Neural progenitor cell (in vitro differentiated cells): ENCODE measurements at regions not wholly inside any gene's neighbourhood (a gene's known extent, or its start where the extent isn't known, plus 50 kb on each side); places are given as distances from the start of the nearest gene placed in this dataset.
A peak's percentile ranks its signal among the peaks of the same experiment; 100 is the strongest.

Experiments used
- DNase-seq: peaks from one replicate; pipeline ENCODE4 v3.0.0-alpha.2; 2016; ENCODE audit warnings: low spot score
- H2AFZ ChIP-seq: fragments of 200-600 bp; sonication (generic); replicated peaks from 2 replicates; pipeline ENCODE4 v1.6.1; 2016; ENCODE audit warnings: antibody characterized with exemption
- H3F3A ChIP-seq: fragments of 200-600 bp; sonication (generic); 2 replicates; pipeline ENCODE4 v1.6.1; 2016; ENCODE audit warnings: antibody characterized with exemption, low read depth
- H3K27ac ChIP-seq: fragments of 200-600 bp; sonication (generic); 2 replicates; pipeline ENCODE4 v1.5.1; 2016; ENCODE audit warnings: mild to moderate bottlenecking
- H3K27me3 ChIP-seq: fragments of 200-600 bp; sonication (generic); 2 replicates; pipeline ENCODE4 v1.6.1; 2016; ENCODE audit warnings: mild to moderate bottlenecking, moderate library complexity
- H3K36me3 ChIP-seq: fragments of 200-600 bp; sonication (generic); 2 replicates; pipeline ENCODE4 v1.5.1; 2016
- H3K4me1 ChIP-seq: fragments of 200-600 bp; sonication (generic); 2 replicates; pipeline ENCODE4 v1.6.1; 2016; ENCODE audit warnings: mixed run types
- H3K4me2 ChIP-seq: fragments of 200-600 bp; sonication (generic); 2 replicates; pipeline ENCODE4 v1.6.1; 2016
- H3K4me3 ChIP-seq: fragments of 200-600 bp; sonication (generic); 2 replicates; pipeline ENCODE4 v1.5.1; 2016
- H3K79me2 ChIP-seq: fragments of 200-600 bp; sonication (generic); 2 replicates; pipeline ENCODE4 v1.6.1; 2016; ENCODE audit warnings: low read depth
- H3K9ac ChIP-seq: fragments of 200-600 bp; sonication (generic); 2 replicates; pipeline ENCODE4 v1.6.1; 2016
- H3K9me3 ChIP-seq: fragments of 200-600 bp; sonication (generic); 2 replicates; pipeline ENCODE4 v1.5.1; 2016; ENCODE audit warnings: low read depth
- H4K20me1 ChIP-seq: fragments of 200-600 bp; sonication (generic); 2 replicates; pipeline ENCODE4 v1.6.1; 2016; ENCODE audit warnings: low read depth
- H3K27ac Mint-ChIP-seq: 3 replicates; pipeline ENCODE4 v1.8.0; 2021; ENCODE audit warnings: mixed read lengths
- H3K27me3 Mint-ChIP-seq: 2 replicates; pipeline ENCODE4 v1.8.0; 2022; ENCODE audit warnings: low read depth, mild to moderate bottlenecking, inconsistent platforms, moderate library complexity, mixed read lengths; ENCODE audit not compliant: insufficient read depth
- H3K36me3 Mint-ChIP-seq: 3 replicates; pipeline ENCODE4 v1.8.0; 2021; ENCODE audit warnings: mixed read lengths
- H3K4me1 Mint-ChIP-seq: 3 replicates; pipeline ENCODE4 v1.8.0; 2021; ENCODE audit warnings: mixed read lengths
- H3K4me3 Mint-ChIP-seq: 3 replicates; pipeline ENCODE4 v1.8.0; 2021; ENCODE audit warnings: mild to moderate bottlenecking, moderate library complexity, mixed read lengths
- H3K9me3 Mint-ChIP-seq: 3 replicates; pipeline ENCODE4 v1.8.0; 2020; ENCODE audit warnings: mixed read lengths
- EZH2 ChIP-seq: fragments of 200-600 bp; sonication (generic); IDR thresholded peaks from 2 replicates; pipeline ENCODE4 v1.6.1; 2017; ENCODE audit warnings: antibody characterized with exemption, mild to moderate bottlenecking, moderate library complexity
- EZH2phosphoT487 ChIP-seq: fragments of 200-600 bp; sonication (generic); IDR thresholded peaks from 2 replicates; pipeline ENCODE4 v1.6.1; 2017; ENCODE audit warnings: antibody characterized with exemption
- TF ChIP-seq, protein P1 (sequence below): fragments of 200-600 bp; sonication (generic); IDR thresholded peaks from 2 replicates; pipeline ENCODE4 v1.5.1; 2017; ENCODE audit warnings: antibody characterized with exemption, mild to moderate bottlenecking

DNA sequence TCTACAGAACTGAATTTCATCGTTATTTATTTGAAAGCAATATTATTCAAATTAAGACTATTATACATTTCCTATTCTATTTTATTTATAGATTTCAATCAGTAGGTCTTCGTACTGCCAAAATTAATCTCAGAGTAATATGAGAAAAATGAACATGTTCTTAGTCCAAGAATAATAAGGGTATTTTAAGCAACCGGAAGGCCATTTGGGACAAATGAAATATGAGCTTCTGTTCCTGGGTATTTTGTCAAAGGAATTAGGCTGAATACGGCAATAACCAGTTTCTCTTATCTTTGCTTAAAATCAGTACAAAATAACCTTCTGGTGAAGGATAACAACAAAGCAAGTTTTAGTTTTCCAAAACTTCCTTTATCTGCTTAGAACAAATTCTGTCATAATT is 410.3 kb upstream of the PRR16 start:
- H3K36me3 Mint-ChIP-seq: no peaks in the 10 kb centered on the region
- Histone ChIP-seq H3K27ac (no peak overlapping the region), H3K36me3 (no peaks in the 10 kb centered on the region), H3K27me3 (no peaks in the 10 kb centered on the region), H3K79me2 (no peaks in the 10 kb centered on the region), H3K4me3 (no peak overlapping the region), H3F3A (peaks cover 4% of the 10 kb centered on the region), H3K4me1 (no peaks in the 10 kb centered on the region), H2AFZ (no peak overlapping the region), H3K4me2 (no peak overlapping the region), H3K9ac (no peak overlapping the region), H3K9me3 (no peaks in the 10 kb centered on the region), H4K20me1 (no peaks in the 10 kb centered on the region)
- no peaks in the 10 kb centered on the region for H3K27me3 Mint-ChIP-seq
- H3K27ac Mint-ChIP-seq: no peak overlapping the region
- no peak for DNase-seq
- TF ChIP-seq EZH2 (no peak), EZH2phosphoT487 (no peak)
- TF ChIP-seq, protein P1, sequence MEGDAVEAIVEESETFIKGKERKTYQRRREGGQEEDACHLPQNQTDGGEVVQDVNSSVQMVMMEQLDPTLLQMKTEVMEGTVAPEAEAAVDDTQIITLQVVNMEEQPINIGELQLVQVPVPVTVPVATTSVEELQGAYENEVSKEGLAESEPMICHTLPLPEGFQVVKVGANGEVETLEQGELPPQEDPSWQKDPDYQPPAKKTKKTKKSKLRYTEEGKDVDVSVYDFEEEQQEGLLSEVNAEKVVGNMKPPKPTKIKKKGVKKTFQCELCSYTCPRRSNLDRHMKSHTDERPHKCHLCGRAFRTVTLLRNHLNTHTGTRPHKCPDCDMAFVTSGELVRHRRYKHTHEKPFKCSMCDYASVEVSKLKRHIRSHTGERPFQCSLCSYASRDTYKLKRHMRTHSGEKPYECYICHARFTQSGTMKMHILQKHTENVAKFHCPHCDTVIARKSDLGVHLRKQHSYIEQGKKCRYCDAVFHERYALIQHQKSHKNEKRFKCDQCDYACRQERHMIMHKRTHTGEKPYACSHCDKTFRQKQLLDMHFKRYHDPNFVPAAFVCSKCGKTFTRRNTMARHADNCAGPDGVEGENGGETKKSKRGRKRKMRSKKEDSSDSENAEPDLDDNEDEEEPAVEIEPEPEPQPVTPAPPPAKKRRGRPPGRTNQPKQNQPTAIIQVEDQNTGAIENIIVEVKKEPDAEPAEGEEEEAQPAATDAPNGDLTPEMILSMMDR: no peak
- H3K4me1 Mint-ChIP-seq: no peaks in the 10 kb centered on the region
- H3K4me3 Mint-ChIP-seq: no peak overlapping the region
- no peaks in the 10 kb centered on the region for H3K9me3 Mint-ChIP-seq

DNA sequence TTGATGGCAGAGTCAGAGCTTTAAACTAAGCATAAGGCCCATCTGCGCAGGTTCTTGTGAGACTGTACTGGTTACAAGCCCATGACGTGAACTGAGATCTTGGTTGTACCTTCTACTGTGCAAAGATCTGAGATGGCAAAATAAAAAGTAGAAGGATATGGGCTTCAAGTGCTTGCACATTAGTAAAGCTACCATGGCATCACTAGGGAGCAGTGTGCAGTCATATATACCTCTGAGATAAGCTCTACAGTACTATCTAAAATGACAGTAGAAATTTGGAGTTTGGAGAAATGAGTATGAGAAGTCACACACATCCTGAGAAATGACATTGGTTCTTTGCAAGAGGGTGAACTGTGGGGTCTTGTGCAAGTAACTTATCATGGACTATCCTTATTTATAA is 408.2 kb upstream of the PRR16 start:
- H3K9me3 Mint-ChIP-seq: no peaks in the 10 kb centered on the region
- H3K27me3 ChIP-seq: no peaks in the 10 kb centered on the region
- no peaks in the 10 kb centered on the region for H4K20me1 ChIP-seq
- no peaks in the 10 kb centered on the region for H3K36me3 Mint-ChIP-seq
- H3K4me2 ChIP-seq: no peak overlapping the region
- H3K4me1 ChIP-seq: no peaks in the 10 kb centered on the region
- no peak overlapping the region for H3K4me3 Mint-ChIP-seq
- H3K36me3 ChIP-seq: no peaks in the 10 kb centered on the region
- H2AFZ ChIP-seq: no peak overlapping the region
- H3K27ac ChIP-seq: no peak overlapping the region
- no peak for TF ChIP-seq EZH2phosphoT487
- TF ChIP-seq, protein P1: no peak
- TF ChIP-seq EZH2: no peak
- H3F3A ChIP-seq: no peaks in the 10 kb centered on the region
- H3K27me3 Mint-ChIP-seq: no peaks in the 10 kb centered on the region
- no peak overlapping the region for H3K4me3 ChIP-seq
- no peaks in the 10 kb centered on the region for H3K4me1 Mint-ChIP-seq
- no peaks in the 10 kb centered on the region for H3K79me2 ChIP-seq
- H3K9ac ChIP-seq: no peak overlapping the region
- no peaks in the 10 kb centered on the region for H3K9me3 ChIP-seq
- no peak overlapping the region for H3K27ac Mint-ChIP-seq
- DNase-seq: no peak

DNA sequence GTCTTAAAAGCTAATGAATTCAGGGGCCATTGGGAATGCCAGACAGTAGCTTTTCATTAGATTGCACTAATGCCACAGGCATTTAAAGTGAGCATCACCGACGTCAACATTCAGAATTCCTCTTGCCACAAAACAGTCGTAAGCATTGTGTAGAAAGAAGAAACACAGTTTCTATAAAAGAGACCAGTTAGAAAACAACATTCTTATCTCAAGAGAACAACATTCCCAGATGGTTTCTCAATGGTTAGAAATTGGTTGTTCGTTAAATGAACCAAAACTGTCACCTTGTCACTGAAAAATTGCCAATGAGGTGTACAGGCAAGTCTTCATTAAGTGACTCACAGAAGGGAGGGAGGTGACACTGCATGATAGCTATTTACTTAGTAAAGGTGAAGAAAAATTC is 401.6 kb upstream of the PRR16 start:
- H3K4me1 ChIP-seq: no peaks in the 10 kb centered on the region
- no peaks in the 10 kb centered on the region for H3K9me3 Mint-ChIP-seq
- H3K27ac ChIP-seq: no peak overlapping the region
- H3K4me3 Mint-ChIP-seq: no peak overlapping the region
- H3K9me3 ChIP-seq: no peaks in the 10 kb centered on the region
- H3K27ac Mint-ChIP-seq: no peak overlapping the region
- TF ChIP-seq, protein P1: no peak
- TF ChIP-seq EZH2: no peak
- TF ChIP-seq EZH2phosphoT487: no peak
- no peaks in the 10 kb centered on the region for H3K27me3 ChIP-seq
- DNase-seq: peak; percentile 12
- no peaks in the 10 kb centered on the region for H3F3A ChIP-seq
- H3K4me2 ChIP-seq: no peak overlapping the region
- H3K9ac ChIP-seq: no peak overlapping the region
- H4K20me1 ChIP-seq: no peaks in the 10 kb centered on the region
- H2AFZ ChIP-seq: no peak overlapping the region
- no peaks in the 10 kb centered on the region for H3K36me3 Mint-ChIP-seq
- no peaks in the 10 kb centered on the region for H3K27me3 Mint-ChIP-seq
- H3K4me1 Mint-ChIP-seq: no peaks in the 10 kb centered on the region
- H3K36me3 ChIP-seq: no peaks in the 10 kb centered on the region
- H3K4me3 ChIP-seq: no peak overlapping the region
- H3K79me2 ChIP-seq: no peaks in the 10 kb centered on the region
